HEK293 (cell line): ENCODE measurements at regions not wholly inside any gene's neighbourhood (a gene's known extent, or its start where the extent isn't known, plus 50 kb on each side); places are given as distances from the start of the nearest gene placed in this dataset.
"Not testable (repeated sequence)": the region's sequence is repeated elsewhere in the genome, so short reads cannot be mapped to it uniquely, and the experiment has no call there.

Source experiments
- CTCF ChIA-PET: fragments of 350-600 bp; formaldehyde crosslinking; extraction: SDS; loops from one replicate; lab custom pipeline; 2021; ENCODE audit warnings: antibody characterized with exemption; lab: Yijun Ruan, JAX
- POLR2A ChIA-PET: fragments of 300-600 bp; formaldehyde crosslinking; extraction: SDS; loops from one replicate; lab custom pipeline; 2020; ENCODE audit warnings: antibody characterized with exemption, inconsistent platforms; lab: Yijun Ruan, JAX
- H3K27ac ChIP-seq: fragments of 200-500 bp; sonication (Bioruptor generic); 2 replicates; pipeline ENCODE4 v1.5.1; 2014; ENCODE audit warnings: low read depth, low read length, control low read depth, inconsistent platforms; ENCODE audit errors: extremely low read depth
- H3K36me3 ChIP-seq, 2 experiments: fragments of 200-500 bp in 1 of 2; sonication (Bioruptor generic) in 1 of 2; 1 replicate in 1 of 2; 2 replicates in 1 of 2; pipeline ENCODE4 v1.5.1; 2014 to 2017; ENCODE audit warnings: inconsistent platforms in 2 of 2, low read length in 2 of 2; ENCODE audit not compliant: control insufficient read depth in 2 of 2, insufficient read depth in 1 of 2
- H3K4me1 ChIP-seq: fragments of 200-500 bp; sonication (Bioruptor generic); 2 replicates; pipeline ENCODE4 v1.5.1; 2014; ENCODE audit warnings: mild to moderate bottlenecking, low read length, inconsistent platforms; ENCODE audit not compliant: control insufficient read depth, insufficient read depth
- H3K4me3 ChIP-seq: 2 replicates; pipeline ENCODE4 v1.5.1; 2011; ENCODE audit warnings: low read depth, mild to moderate bottlenecking, control low read depth, low read length, moderate library complexity
- H3K9me3 ChIP-seq: fragments of 200-500 bp; sonication (Bioruptor generic); 2 replicates; pipeline ENCODE4 v1.5.1; 2014; ENCODE audit warnings: low read depth, low read length, inconsistent platforms; ENCODE audit not compliant: control insufficient read depth, insufficient read depth
- ZFP69B ChIP-seq: fragments of 450-650 bp; formaldehyde crosslinking; IDR thresholded peaks from 2 replicates; pipeline ENCODE4 v1.5.1; 2016; ENCODE audit warnings: missing biosample characterization, missing genetic modification characterization
- ZNF473 ChIP-seq: fragments of 450-650 bp; formaldehyde crosslinking; IDR thresholded peaks from 2 replicates; pipeline ENCODE4 v1.5.1; 2017; ENCODE audit warnings: missing biosample characterization, missing genetic modification characterization
- ZNF548 ChIP-seq: fragments of 450-650 bp; formaldehyde crosslinking; IDR thresholded peaks from 2 replicates; pipeline ENCODE4 v1.5.1; 2016; ENCODE audit warnings: missing biosample characterization, missing genetic modification characterization
- ZNF785 ChIP-seq: fragments of 450-650 bp; formaldehyde crosslinking; IDR thresholded peaks from 2 replicates; pipeline ENCODE4 v1.5.1; 2016; ENCODE audit warnings: missing biosample characterization, missing genetic modification characterization
- TF ChIP-seq, protein P1 (sequence below): fragments of 450-650 bp; formaldehyde crosslinking; IDR thresholded peaks from 2 replicates; pipeline ENCODE4 v1.5.1; 2017; ENCODE audit warnings: missing biosample characterization, missing genetic modification characterization
- TF ChIP-seq, protein P2 (sequence below): fragments of 450-650 bp; formaldehyde crosslinking; IDR thresholded peaks from 2 replicates; pipeline ENCODE4 v1.5.1; 2016; ENCODE audit warnings: missing biosample characterization, missing genetic modification characterization
- TF ChIP-seq, protein P3 (sequence below): fragments of 450-650 bp; formaldehyde crosslinking; IDR thresholded peaks from 2 replicates; pipeline ENCODE4 v1.5.1; 2016; ENCODE audit warnings: missing biosample characterization, missing genetic modification characterization
- TF ChIP-seq, protein P4 (sequence below): fragments of 450-650 bp; formaldehyde crosslinking; IDR thresholded peaks from 2 replicates; pipeline ENCODE4 v1.5.1; 2016; ENCODE audit warnings: missing biosample characterization, missing genetic modification characterization

DNA sequence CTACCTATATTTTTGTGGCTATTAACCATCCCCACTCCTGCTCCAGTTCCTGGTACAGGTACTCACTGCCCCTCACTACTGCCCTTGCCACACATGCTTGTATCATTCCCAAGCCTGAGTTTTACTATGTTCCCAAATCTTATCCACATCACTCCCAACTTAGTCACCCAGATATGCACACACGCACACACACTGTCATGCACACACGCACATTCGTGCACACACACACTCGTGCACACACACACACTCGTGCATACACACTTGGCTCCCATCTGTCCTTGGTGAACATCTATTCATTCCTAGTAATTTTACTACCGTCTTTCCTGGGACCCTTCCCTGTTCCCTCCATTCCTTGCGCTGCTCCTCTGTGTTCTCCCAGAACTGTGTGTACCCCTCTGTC lies 287.2 kb upstream of the RNF32 start:
- Histone ChIP-seq H3K36me3 (no peaks in the 10 kb centered on the region), H3K4me1 (no peaks in the 10 kb centered on the region), H3K4me3 (no peak overlapping the region), H3K27ac (no peak overlapping the region), H3K9me3 (no peaks in the 10 kb centered on the region)
- TF ChIP-seq, protein P1, sequence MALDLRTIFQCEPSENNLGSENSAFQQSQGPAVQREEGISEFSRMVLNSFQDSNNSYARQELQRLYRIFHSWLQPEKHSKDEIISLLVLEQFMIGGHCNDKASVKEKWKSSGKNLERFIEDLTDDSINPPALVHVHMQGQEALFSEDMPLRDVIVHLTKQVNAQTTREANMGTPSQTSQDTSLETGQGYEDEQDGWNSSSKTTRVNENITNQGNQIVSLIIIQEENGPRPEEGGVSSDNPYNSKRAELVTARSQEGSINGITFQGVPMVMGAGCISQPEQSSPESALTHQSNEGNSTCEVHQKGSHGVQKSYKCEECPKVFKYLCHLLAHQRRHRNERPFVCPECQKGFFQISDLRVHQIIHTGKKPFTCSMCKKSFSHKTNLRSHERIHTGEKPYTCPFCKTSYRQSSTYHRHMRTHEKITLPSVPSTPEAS (tag by site-specific recombination): peak; percentile 82
- TF ChIP-seq, protein P2, sequence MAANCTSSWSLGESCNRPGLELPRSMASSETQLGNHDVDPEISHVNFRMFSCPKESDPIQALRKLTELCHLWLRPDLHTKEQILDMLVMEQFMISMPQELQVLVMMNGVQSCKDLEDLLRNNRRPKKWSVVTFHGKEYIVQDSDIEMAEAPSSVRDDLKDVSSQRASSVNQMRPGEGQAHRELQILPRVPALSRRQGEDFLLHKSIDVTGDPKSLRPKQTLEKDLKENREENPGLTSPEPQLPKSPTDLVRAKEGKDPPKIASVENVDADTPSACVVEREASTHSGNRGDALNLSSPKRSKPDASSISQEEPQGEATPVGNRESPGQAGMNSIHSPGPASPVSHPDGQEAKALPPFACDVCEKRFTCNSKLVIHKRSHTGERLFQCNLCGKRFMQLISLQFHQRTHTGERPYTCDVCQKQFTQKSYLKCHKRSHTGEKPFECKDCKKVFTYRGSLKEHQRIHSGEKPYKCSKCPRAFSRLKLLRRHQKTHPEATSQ: no peak
- CTCF ChIA-PET: interaction anchor here (1.4 kb wide), 1 partner anchor 11 kb away, joined by 3 read pairs; no protein-coding TSS in a partner anchor
- POLR2A ChIA-PET: no interaction called here

DNA sequence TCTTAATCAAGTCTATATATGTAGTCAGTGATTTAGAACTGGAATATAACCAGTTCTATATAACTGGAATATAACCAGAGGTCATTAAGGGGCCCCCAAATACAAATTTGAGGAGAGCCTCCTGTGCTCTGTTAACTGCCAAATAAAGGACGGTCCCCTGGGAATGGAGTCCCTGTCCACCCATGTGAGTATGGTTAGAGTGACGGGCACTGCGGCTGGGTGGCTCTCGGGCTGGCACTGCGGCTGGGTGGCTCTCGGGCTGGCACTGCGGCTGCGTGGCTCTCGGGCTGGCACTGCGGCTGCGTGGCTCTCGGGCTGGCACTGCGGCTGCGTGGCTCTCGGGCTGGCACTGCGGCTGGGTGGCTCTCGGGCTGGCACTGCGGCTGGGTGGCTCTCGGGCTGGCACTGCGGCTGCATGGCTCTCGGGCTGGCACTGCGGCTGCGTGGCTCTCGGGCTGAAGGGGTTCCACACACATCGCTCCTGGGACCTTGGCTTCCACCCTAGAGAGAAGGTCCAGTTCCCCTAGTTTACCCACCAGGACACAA lies 292.8 kb upstream of the RNF32 start:
- CTCF ChIA-PET, H3K27ac ChIP-seq, H3K9me3 ChIP-seq, H3K36me3 ChIP-seq, H3K4me1 ChIP-seq, H3K4me3 ChIP-seq, POLR2A ChIA-PET: not testable (repeated sequence)

DNA sequence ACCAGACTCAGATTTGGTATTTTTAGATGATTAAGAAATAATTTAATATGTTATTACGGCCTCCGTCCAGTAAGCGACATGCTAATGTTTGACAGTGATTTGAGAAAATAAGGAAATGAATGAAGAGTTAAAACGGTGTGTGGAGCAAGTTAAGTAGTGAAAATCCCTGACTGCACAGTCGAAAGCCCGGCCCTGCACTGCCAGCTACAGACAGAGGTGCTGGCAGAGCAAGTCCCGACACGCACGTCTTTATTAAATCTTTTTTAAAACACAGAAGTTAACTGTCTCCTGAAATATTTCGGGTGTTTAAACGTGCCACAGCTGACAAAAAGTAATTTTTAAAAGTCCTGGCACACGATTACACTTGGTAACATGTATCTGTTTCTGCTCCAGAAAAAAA lies 293.4 kb upstream of the RNF32 start:
- POLR2A ChIA-PET: no interaction called here
- CTCF ChIA-PET: no interaction called here
- no peak for TF ChIP-seq ZFP69B (tag by site-specific recombination)
- no peak for TF ChIP-seq ZNF785
- Histone ChIP-seq H3K9me3 (no peaks in the 10 kb centered on the region), H3K4me3 (no peak overlapping the region), H3K27ac (no peak overlapping the region), H3K4me1 (no peaks in the 10 kb centered on the region), H3K36me3 (no peaks in the 10 kb centered on the region)

DNA sequence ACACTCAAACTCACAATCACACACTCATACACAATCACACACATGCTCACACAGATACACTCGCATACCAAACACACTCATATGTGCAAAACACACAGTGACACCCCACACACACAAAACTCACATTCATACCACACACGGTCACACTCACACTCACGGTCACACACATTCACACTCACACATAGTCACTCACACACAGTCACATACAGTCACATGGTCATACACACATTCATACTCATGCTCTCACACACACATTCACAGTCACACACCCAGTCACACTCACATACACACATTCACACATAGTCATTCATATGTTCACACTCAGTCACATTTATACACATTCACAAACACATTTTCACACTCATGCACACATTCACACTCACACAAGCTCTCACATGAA lies 296.0 kb upstream of the RNF32 start:
- H3K4me1 ChIP-seq: no peaks in the 10 kb centered on the region
- H3K4me3 ChIP-seq: no peak overlapping the region
- H3K27ac ChIP-seq: no peak overlapping the region
- no peak for TF ChIP-seq ZNF548
- TF ChIP-seq ZNF473 (tag by site-specific recombination): 0 out of 2 replicates have a peak, but pooled peaks have one; percentile 41
- TF ChIP-seq, protein P3, sequence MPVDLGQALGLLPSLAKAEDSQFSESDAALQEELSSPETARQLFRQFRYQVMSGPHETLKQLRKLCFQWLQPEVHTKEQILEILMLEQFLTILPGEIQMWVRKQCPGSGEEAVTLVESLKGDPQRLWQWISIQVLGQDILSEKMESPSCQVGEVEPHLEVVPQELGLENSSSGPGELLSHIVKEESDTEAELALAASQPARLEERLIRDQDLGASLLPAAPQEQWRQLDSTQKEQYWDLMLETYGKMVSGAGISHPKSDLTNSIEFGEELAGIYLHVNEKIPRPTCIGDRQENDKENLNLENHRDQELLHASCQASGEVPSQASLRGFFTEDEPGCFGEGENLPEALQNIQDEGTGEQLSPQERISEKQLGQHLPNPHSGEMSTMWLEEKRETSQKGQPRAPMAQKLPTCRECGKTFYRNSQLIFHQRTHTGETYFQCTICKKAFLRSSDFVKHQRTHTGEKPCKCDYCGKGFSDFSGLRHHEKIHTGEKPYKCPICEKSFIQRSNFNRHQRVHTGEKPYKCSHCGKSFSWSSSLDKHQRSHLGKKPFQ (tag by site-specific recombination): peak; percentile 23; the same call in 1 of the 2 replicates
- TF ChIP-seq, protein P4, sequence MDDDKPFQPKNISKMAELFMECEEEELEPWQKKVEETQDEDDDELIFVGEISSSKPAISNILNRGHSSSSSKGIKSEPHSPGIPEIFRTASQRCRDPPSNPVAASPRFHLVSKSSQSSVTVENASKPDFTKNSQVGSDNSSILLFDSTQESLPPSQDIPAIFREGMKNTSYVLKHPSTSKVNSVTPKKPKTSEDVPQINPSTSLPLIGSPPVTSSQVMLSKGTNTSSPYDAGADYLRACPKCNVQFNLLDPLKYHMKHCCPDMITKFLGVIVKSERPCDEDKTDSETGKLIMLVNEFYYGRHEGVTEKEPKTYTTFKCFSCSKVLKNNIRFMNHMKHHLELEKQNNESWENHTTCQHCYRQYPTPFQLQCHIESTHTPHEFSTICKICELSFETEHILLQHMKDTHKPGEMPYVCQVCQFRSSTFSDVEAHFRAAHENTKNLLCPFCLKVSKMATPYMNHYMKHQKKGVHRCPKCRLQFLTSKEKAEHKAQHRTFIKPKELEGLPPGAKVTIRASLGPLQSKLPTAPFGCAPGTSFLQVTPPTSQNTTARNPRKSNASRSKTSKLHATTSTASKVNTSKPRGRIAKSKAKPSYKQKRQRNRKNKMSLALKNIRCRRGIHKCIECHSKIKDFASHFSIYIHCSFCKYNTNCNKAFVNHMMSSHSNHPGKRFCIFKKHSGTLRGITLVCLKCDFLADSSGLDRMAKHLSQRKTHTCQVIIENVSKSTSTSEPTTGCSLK (tag by site-specific recombination): 0 out of 2 replicates have a peak, but pooled peaks have one; percentile 44
- 0 out of 2 replicates have a peak, but pooled peaks have one; percentile 34 for TF ChIP-seq ZNF785
- no peaks in the 10 kb centered on the region for H3K36me3 ChIP-seq
- POLR2A ChIA-PET: no interaction called here
- CTCF ChIA-PET: interaction anchor here (0.6 kb wide), 1 partner anchor 101 kb away, joined by 4 read pairs; no protein-coding TSS in a partner anchor
- no peaks in the 10 kb centered on the region for H3K9me3 ChIP-seq
